ENCODE measurements at regions not wholly inside any gene's neighbourhood (a gene's known extent, or its start where the extent isn't known, plus 50 kb on each side); places are given as distances from the start of the nearest gene placed in this dataset.

- TF ChIP-seq CTCF (conservative IDR thresholded peaks at IDR 0.05 in 1 of 2, IDR thresholded peaks at IDR 0.05 in 1 of 2; ENCODE audit: extremely low read depth in 1 of 2, insufficient read depth in 1 of 2, low read depth in 1 of 2, low read length in 2 of 2) (no peak), EZH2 (IDR thresholded peaks at IDR 0.05; ENCODE audit: borderline replicate concordance, low read length) (no peak)
These were observed 652.7 kb upstream of the POM121L12 start for GRCh38 chr7:52382731-52383130.

Data from mammary epithelial cell (primary cell).